ENCODE measurements at regions not wholly inside any gene's neighbourhood (a gene's known extent, or its start where the extent isn't known, plus 50 kb on each side); places are given as distances from the start of the nearest gene placed in this dataset.

- no peak for DNase-seq (ENCODE audit: low read depth)
These were observed 50.2 kb upstream of the SDK2 start for GRCh38 chr17:73694491-73694890.

- no peak for DNase-seq (ENCODE audit: low read depth)
These were observed 50.9 kb upstream of the SDK2 start for GRCh38 chr17:73695035-73695738.

- no peak for DNase-seq (ENCODE audit: low read depth)
These were observed 52.0 kb upstream of the SDK2 start for GRCh38 chr17:73696251-73696650.

- no peak for DNase-seq (ENCODE audit: low read depth)
These were observed 53.6 kb upstream of the SDK2 start for GRCh38 chr17:73697872-73698271.

- no peak for DNase-seq (ENCODE audit: low read depth)
These were observed 54.7 kb upstream of the SDK2 start for GRCh38 chr17:73698966-73699365.

GRCh38 chr17:73701701-73702100 lies 57.5 kb upstream of the SDK2 start:
- no peak for DNase-seq (ENCODE audit: low read depth)

GRCh38 chr17:73703192-73703591 lies 58.9 kb upstream of the SDK2 start:
- no peak for DNase-seq (ENCODE audit: low read depth)

GRCh38 chr17:73703917-73704316 lies 59.7 kb upstream of the SDK2 start:
- no peak for DNase-seq (ENCODE audit: low read depth)

- DNase-seq (ENCODE audit: low read depth) = no peak
These were observed 61.3 kb upstream of the SDK2 start for GRCh38 chr17:73705594-73705993.

- no peak for DNase-seq (ENCODE audit: low read depth)
These were observed 62.2 kb upstream of the SDK2 start for GRCh38 chr17:73706428-73706827.

GRCh38 chr17:73706858-73707257 lies 62.6 kb upstream of the SDK2 start:
- no peak for DNase-seq (ENCODE audit: low read depth)

- no peak for DNase-seq (ENCODE audit: low read depth)
These were observed 63.1 kb upstream of the SDK2 start for GRCh38 chr17:73707358-73707757.

GRCh38 chr17:73710095-73710592 lies 65.9 kb upstream of the SDK2 start:
- DNase-seq (ENCODE audit: low read depth) = peak; percentile 13

GRCh38 chr17:73711184-73711583 lies 66.9 kb upstream of the SDK2 start:
- no peak for DNase-seq (ENCODE audit: low read depth)

- no peak for DNase-seq (ENCODE audit: low read depth)
These were observed 67.7 kb upstream of the SDK2 start for GRCh38 chr17:73711916-73712315.

- no peak for DNase-seq (ENCODE audit: low read depth)
These were observed 68.9 kb upstream of the SDK2 start for GRCh38 chr17:73713136-73713535.

GRCh38 chr17:73715769-73716168 lies 71.5 kb upstream of the SDK2 start:
- DNase-seq (ENCODE audit: low read depth) = no peak

- no peak for DNase-seq (ENCODE audit: low read depth)
These were observed 73.4 kb upstream of the SDK2 start for GRCh38 chr17:73717690-73718089.

GRCh38 chr17:73718362-73718761 lies 74.1 kb upstream of the SDK2 start:
- no peak for DNase-seq (ENCODE audit: low read depth)

- DNase-seq (ENCODE audit: low read depth) = no peak
These were observed 74.7 kb upstream of the SDK2 start for GRCh38 chr17:73718912-73719311.

GRCh38 chr17:73719588-73720071 lies 75.4 kb upstream of the SDK2 start:
- DNase-seq (ENCODE audit: low read depth) = no peak

GRCh38 chr17:73720187-73720834 lies 76.1 kb upstream of the SDK2 start:
- DNase-seq (ENCODE audit: low read depth) = no peak

- DNase-seq (ENCODE audit: low read depth) = no peak
These were observed 77.9 kb upstream of the SDK2 start for GRCh38 chr17:73722165-73722564.

GRCh38 chr17:73723317-73723716 lies 79.1 kb upstream of the SDK2 start:
- no peak for DNase-seq (ENCODE audit: low read depth)

Data from stromal cell of bone marrow (primary cell).